Mucosa of descending colon (tissue), 3 donors: ENCODE measurements at regions not wholly inside any gene's neighbourhood (a gene's known extent, or its start where the extent isn't known, plus 50 kb on each side); places are given as distances from the start of the nearest gene placed in this dataset.

Experiments
- ATAC-seq: fragments of 200-7000 bp; cut with Tn5 transposase; one replicate; pipeline ENCODE4 v1.9.1; 2020; ENCODE audit warnings: mild to moderate bottlenecking, moderate library complexity
- DNase-seq, 3 donors: peaks; one replicate each; pipeline ENCODE4 v3.0.0-alpha.2; 2020
- H3K36me3 ChIP-seq: fragments of 200-600 bp; one replicate; pipeline ENCODE4 v1.8.0; 2021; ENCODE audit warnings: low read depth, mild to moderate bottlenecking
- H3K4me1 ChIP-seq: fragments of 200-600 bp; one replicate; pipeline ENCODE4 v1.8.0; 2021; ENCODE audit warnings: low read depth, mild to moderate bottlenecking
- H3K4me3 ChIP-seq: fragments of 200-600 bp; one replicate; pipeline ENCODE4 v1.8.0; 2021; ENCODE audit warnings: mild to moderate bottlenecking
- H3K9me3 ChIP-seq: fragments of 200-600 bp; one replicate; pipeline ENCODE4 v1.8.0; 2021; ENCODE audit warnings: mild to moderate bottlenecking
- intact Hi-C, 2 donors: fragments of 100-400 bp; cut with DNase I in 1 of 2; cut with micrococcal nuclease in 1 of 2; formaldehyde crosslinking; loops; one replicate each; pipeline versions ENCODE4 v1.11.0 to v1.11.1; 2022; cut with DNase I, micrococcal nuclease
- TF ChIP-seq, protein P1 (sequence below): fragments of 200-600 bp; IDR thresholded peaks from one replicate; pipeline ENCODE4 v1.8.0; 2022; ENCODE audit warnings: antibody characterized with exemption, mild to moderate bottlenecking
- donor health status: DM: no; HTN: no; CAD: no; lungs with moderate emphysema.
- donor health status: DM: no; HTN: no; CAD: no.
- donor health status: DM: no; HTN: yes; CAD: no.

- Histone ChIP-seq H3K4me1 (no peaks in the 10 kb centered on the region), H3K36me3 (no peaks in the 10 kb centered on the region), H3K4me3 (no peak overlapping the region), H3K9me3 (no peaks in the 10 kb centered on the region)
- DNase-seq (no peak), ATAC-seq (no peak)
- intact Hi-C loops = no loop called here
- TF ChIP-seq, protein P1, sequence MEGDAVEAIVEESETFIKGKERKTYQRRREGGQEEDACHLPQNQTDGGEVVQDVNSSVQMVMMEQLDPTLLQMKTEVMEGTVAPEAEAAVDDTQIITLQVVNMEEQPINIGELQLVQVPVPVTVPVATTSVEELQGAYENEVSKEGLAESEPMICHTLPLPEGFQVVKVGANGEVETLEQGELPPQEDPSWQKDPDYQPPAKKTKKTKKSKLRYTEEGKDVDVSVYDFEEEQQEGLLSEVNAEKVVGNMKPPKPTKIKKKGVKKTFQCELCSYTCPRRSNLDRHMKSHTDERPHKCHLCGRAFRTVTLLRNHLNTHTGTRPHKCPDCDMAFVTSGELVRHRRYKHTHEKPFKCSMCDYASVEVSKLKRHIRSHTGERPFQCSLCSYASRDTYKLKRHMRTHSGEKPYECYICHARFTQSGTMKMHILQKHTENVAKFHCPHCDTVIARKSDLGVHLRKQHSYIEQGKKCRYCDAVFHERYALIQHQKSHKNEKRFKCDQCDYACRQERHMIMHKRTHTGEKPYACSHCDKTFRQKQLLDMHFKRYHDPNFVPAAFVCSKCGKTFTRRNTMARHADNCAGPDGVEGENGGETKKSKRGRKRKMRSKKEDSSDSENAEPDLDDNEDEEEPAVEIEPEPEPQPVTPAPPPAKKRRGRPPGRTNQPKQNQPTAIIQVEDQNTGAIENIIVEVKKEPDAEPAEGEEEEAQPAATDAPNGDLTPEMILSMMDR = no peak
Measured at GRCh38 chr2:15852811-15853210, 87.5 kb upstream of the MYCN start.

DNA sequence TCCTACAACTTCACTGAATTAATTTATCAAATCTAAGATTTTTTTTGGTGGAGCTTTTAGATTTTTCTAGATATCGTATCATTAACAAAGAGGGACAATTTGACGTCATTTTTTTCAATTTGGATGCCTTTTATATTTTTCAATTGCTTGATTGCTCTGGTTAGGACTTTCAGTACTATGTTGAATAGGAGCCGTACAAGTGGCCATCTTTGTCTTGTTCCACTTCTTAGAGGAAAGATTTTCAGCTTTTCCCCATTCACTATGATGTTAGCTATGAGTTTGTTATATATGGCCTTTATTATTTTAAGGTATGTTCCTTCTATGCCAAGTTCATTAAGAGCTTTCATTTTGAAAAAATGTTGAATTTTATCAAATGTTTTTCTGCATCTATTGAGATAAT is 86.4 kb upstream of the MYCN start:
- intact Hi-C loops = no loop called here
- Histone ChIP-seq H3K4me1 (no peaks in the 10 kb centered on the region), H3K4me3 (no peak overlapping the region), H3K36me3 (no peaks in the 10 kb centered on the region), H3K9me3 (no peaks in the 10 kb centered on the region)
- TF ChIP-seq, protein P1 = no peak
- ATAC-seq (no peak), DNase-seq (no peak)

DNA sequence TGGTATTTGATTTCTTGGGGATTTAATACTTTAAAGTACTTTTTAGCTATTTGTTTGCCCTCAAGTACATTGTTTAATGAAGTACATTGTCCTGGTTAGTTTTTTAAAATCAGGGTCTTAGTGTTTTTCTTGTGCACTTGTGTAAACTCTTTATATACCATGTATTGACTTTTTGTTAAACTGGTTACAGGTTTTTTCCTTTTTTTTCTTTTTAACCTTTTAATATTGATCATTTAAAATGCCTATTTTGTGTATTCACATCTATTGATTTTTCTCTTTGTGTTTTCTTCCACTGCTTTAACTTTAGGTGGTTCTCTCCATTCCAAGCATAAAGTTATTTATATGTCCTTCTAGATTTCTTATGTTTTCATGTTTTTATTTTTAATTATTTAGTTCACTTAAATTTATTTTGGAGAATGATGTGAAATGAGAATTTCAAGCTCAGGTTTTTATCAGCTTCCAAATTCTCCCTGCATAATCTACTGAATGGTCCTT is 84.5 kb upstream of the MYCN start:
- Histone ChIP-seq H3K4me3 (no peak overlapping the region), H3K9me3 (no peaks in the 10 kb centered on the region), H3K36me3 (no peaks in the 10 kb centered on the region), H3K4me1 (no peaks in the 10 kb centered on the region)
- TF ChIP-seq, protein P1 = no peak
- intact Hi-C loops = no loop called here
- ATAC-seq = no peak
- no peak for DNase-seq

GRCh38 chr2:15856318-15856717 is 84.0 kb upstream of the MYCN start:
- H3K4me1 ChIP-seq = no peaks in the 10 kb centered on the region
- no peaks in the 10 kb centered on the region for H3K36me3 ChIP-seq
- H3K9me3 ChIP-seq = no peaks in the 10 kb centered on the region
- TF ChIP-seq, protein P1 = no peak
- ATAC-seq (no peak), DNase-seq (no peak)
- no peak overlapping the region for H3K4me3 ChIP-seq
- intact Hi-C loops = no loop called here

GRCh38 chr2:15858466-15858865 is 81.9 kb upstream of the MYCN start:
- DNase-seq = no peak
- Histone ChIP-seq H3K36me3 (no peaks in the 10 kb centered on the region), H3K9me3 (no peaks in the 10 kb centered on the region), H3K4me1 (no peaks in the 10 kb centered on the region), H3K4me3 (no peak overlapping the region)
- ATAC-seq = no peak
- TF ChIP-seq, protein P1 = no peak
- intact Hi-C loops = no loop called here

GRCh38 chr2:15860051-15860663 is 80.2 kb upstream of the MYCN start:
- Histone ChIP-seq H3K36me3 (no peaks in the 10 kb centered on the region), H3K4me3 (no peak overlapping the region), H3K4me1 (no peaks in the 10 kb centered on the region), H3K9me3 (no peaks in the 10 kb centered on the region)
- DNase-seq (no peak), ATAC-seq (no peak)
- TF ChIP-seq, protein P1 = no peak
- intact Hi-C loops = no loop called here
